GM23338 (cell line): ENCODE measurements at regions not wholly inside any gene's neighbourhood (a gene's known extent, or its start where the extent isn't known, plus 50 kb on each side); places are given as distances from the start of the nearest gene placed in this dataset.

ENCODE experiments used
- ATAC-seq: fragments of 200-7000 bp; cut with Tn5 transposase; 3 replicates; pipeline ENCODE4 v1.9.1; 2020
- DNase-seq: peaks from one replicate; pipeline ENCODE4 v3.0.0-alpha.2; 2015; ENCODE audit warnings: low spot score
- H2AFZ ChIP-seq: fragments of 200-600 bp; sonication (generic); 2 replicates; pipeline ENCODE4 v1.8.0; 2016; ENCODE audit warnings: antibody characterized with exemption, mild to moderate bottlenecking, moderate library complexity
- H3F3A ChIP-seq: fragments of 200-600 bp; sonication (generic); replicated peaks from 2 replicates; pipeline ENCODE4 v1.8.0; 2017; ENCODE audit warnings: antibody characterized with exemption, mixed run types, low read depth
- H3K27ac ChIP-seq: fragments of 200-600 bp; sonication (generic); 2 replicates; pipeline ENCODE4 v1.6.1; 2016; ENCODE audit warnings: low read depth
- H3K27me3 ChIP-seq: fragments of 200-600 bp; sonication (generic); 2 replicates; pipeline ENCODE4 v1.8.0; 2016; ENCODE audit warnings: mild to moderate bottlenecking, mixed run types, moderate library complexity; ENCODE audit not compliant: insufficient read depth
- H3K36me3 ChIP-seq: fragments of 200-600 bp; sonication (generic); 2 replicates; pipeline ENCODE4 v1.8.0; 2016; ENCODE audit warnings: mild to moderate bottlenecking; ENCODE audit not compliant: insufficient read depth
- H3K4me1 ChIP-seq: fragments of 200-600 bp; sonication (generic); 2 replicates; pipeline ENCODE4 v1.8.0; 2016; ENCODE audit warnings: mild to moderate bottlenecking, moderate library complexity; ENCODE audit not compliant: insufficient read depth
- H3K4me2 ChIP-seq: fragments of 200-600 bp; sonication (generic); 2 replicates; pipeline ENCODE4 v1.7.1; 2017; ENCODE audit warnings: mixed run types
- H3K4me3 ChIP-seq: fragments of 200-600 bp; sonication (generic); 2 replicates; pipeline ENCODE4 v1.6.1; 2016; ENCODE audit warnings: mixed run types
- H3K79me2 ChIP-seq: fragments of 200-600 bp; sonication (generic); replicated peaks from 2 replicates; pipeline ENCODE4 v1.8.0; 2017; ENCODE audit warnings: mild to moderate bottlenecking; ENCODE audit not compliant: insufficient read depth
- H3K9me2 ChIP-seq: fragments of 200-600 bp; sonication (generic); 2 replicates; pipeline ENCODE4 v1.8.0; 2017; ENCODE audit not compliant: insufficient read depth
- H4K20me1 ChIP-seq: fragments of 200-600 bp; sonication (generic); replicated peaks from 2 replicates; pipeline ENCODE4 v1.8.0; 2017; ENCODE audit warnings: mild to moderate bottlenecking; ENCODE audit not compliant: insufficient read depth
- H3K27ac Mint-ChIP-seq: 2 replicates; pipeline ENCODE4 v1.8.0; 2020; ENCODE audit warnings: inconsistent platforms, mild to moderate bottlenecking, moderate library complexity, mixed read lengths
- H3K27me3 Mint-ChIP-seq: 3 replicates; pipeline ENCODE4 v1.8.0; 2022; ENCODE audit warnings: low read depth, mild to moderate bottlenecking, moderate library complexity, mixed read lengths, inconsistent platforms; ENCODE audit not compliant: insufficient read depth, poor library complexity
- H3K36me3 Mint-ChIP-seq: 3 replicates; pipeline ENCODE4 v1.8.0; 2021; ENCODE audit warnings: low read depth, mild to moderate bottlenecking, inconsistent platforms, moderate library complexity, mixed read lengths
- H3K4me1 Mint-ChIP-seq: 3 replicates; pipeline ENCODE4 v1.8.0; 2020; ENCODE audit warnings: mild to moderate bottlenecking, inconsistent platforms, mixed read lengths
- H3K4me3 Mint-ChIP-seq: 3 replicates; pipeline ENCODE4 v1.8.0; 2021; ENCODE audit warnings: moderate library complexity, mild to moderate bottlenecking, inconsistent platforms, mixed read lengths
- H3K9me3 Mint-ChIP-seq: 3 replicates; pipeline ENCODE4 v1.8.0; 2020; ENCODE audit warnings: moderate library complexity, mild to moderate bottlenecking, inconsistent platforms, mixed read lengths
- CREB1 ChIP-seq: fragments of 250-450 bp; sonication (Bioruptor Pico); IDR thresholded peaks from 2 replicates; pipeline ENCODE4 v1.5.0; 2020; ENCODE audit warnings: low read depth, mild to moderate bottlenecking, moderate library complexity
- EZH2 ChIP-seq: fragments of 200-600 bp; sonication (generic); IDR thresholded peaks from one replicate; pipeline ENCODE4 v1.8.0; 2017; ENCODE audit warnings: antibody characterized with exemption, mild to moderate bottlenecking, low read depth; ENCODE audit not compliant: unreplicated experiment
- EZH2phosphoT487 ChIP-seq: fragments of 200-600 bp; sonication (generic); IDR thresholded peaks from one replicate; pipeline ENCODE4 v1.8.1; 2018; ENCODE audit warnings: antibody characterized with exemption; ENCODE audit not compliant: unreplicated experiment
- NANOG ChIP-seq: IDR thresholded peaks from 2 replicates; pipeline ENCODE4 v1.6.1; 2016; ENCODE audit warnings: antibody characterized with exemption, borderline replicate concordance
- POLR2AphosphoS5 ChIP-seq: IDR thresholded peaks from 2 replicates; pipeline ENCODE4 v1.6.1; 2016; ENCODE audit warnings: antibody characterized with exemption, low read depth
- STAT1 ChIP-seq: IDR thresholded peaks from one replicate; pipeline ENCODE4 v1.6.1; 2016; ENCODE audit warnings: antibody characterized with exemption; ENCODE audit not compliant: unreplicated experiment
- ZNF114 ChIP-seq: fragments of 250-450 bp; sonication (Bioruptor Pico); IDR thresholded peaks from 2 replicates; pipeline ENCODE4 v1.5.0; 2020; ENCODE audit warnings: mild to moderate bottlenecking, moderate library complexity
- ZNF331 ChIP-seq: fragments of 250-450 bp; sonication (Bioruptor Pico); IDR thresholded peaks from 2 replicates; pipeline ENCODE4 v1.5.0; 2020; ENCODE audit warnings: low read depth, mild to moderate bottlenecking, moderate library complexity
- TF ChIP-seq, protein P1 (sequence below), 2 experiments: fragments of 200-600 bp in 1 of 2; sonication (generic) in 1 of 2; conservative IDR thresholded peaks; 2 replicates each; pipeline versions ENCODE4 v1.5.1 to v1.6.1; 2016 to 2017; ENCODE audit warnings: antibody characterized with exemption in 2 of 2, low read depth in 2 of 2, mild to moderate bottlenecking in 2 of 2, moderate library complexity in 1 of 2

DNA sequence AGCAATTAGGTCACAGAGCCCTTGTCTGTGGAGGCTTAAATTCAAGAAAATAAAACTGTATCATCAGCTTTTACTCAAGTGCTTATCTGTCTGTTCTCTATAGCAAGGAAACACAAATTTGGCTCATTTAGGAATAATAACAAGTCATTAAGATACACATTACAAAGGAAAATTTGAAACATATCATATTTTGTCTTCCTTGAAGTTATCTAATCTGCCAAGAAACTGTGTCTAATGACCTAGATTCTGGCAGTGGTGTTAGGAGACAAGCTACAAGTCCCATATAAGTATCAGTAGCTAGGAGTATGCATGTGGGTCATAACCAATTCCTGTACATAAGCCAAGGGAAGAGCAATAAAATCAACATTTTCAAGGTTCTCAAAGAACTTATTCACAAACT lies 108.2 kb upstream of the SETMAR start:
- Histone ChIP-seq H4K20me1 (no peaks in the 10 kb centered on the region), H3K4me3 (no peak overlapping the region), H2AFZ (no peak overlapping the region), H3K4me1 (no peaks in the 10 kb centered on the region), H3K4me2 (no peak overlapping the region), H3K36me3 (peaks cover 7% of the 10 kb centered on the region; the same call in 1 of the 2 replicates), H3K79me2 (no peaks in the 10 kb centered on the region), H3K27ac (no peak overlapping the region), H3K9me2 (no peaks in the 10 kb centered on the region), H3K27me3 (no peaks in the 10 kb centered on the region), H3F3A (no peaks in the 10 kb centered on the region)
- Mint-ChIP-seq H3K4me1 (peaks cover 5% of the 10 kb centered on the region; the same call in 1 of the 3 replicates), H3K4me3 (no peak overlapping the region), H3K27me3 (no peaks in the 10 kb centered on the region), H3K9me3 (peaks cover 61% of the 10 kb centered on the region), H3K27ac (no peak overlapping the region), H3K36me3 (0 out of 3 replicates have a peak, but pooled peaks cover 7% of the 10 kb centered on the region)
- no peak for TF ChIP-seq EZH2phosphoT487
- no peak for TF ChIP-seq ZNF114
- TF ChIP-seq STAT1: no peak
- TF ChIP-seq, protein P1, sequence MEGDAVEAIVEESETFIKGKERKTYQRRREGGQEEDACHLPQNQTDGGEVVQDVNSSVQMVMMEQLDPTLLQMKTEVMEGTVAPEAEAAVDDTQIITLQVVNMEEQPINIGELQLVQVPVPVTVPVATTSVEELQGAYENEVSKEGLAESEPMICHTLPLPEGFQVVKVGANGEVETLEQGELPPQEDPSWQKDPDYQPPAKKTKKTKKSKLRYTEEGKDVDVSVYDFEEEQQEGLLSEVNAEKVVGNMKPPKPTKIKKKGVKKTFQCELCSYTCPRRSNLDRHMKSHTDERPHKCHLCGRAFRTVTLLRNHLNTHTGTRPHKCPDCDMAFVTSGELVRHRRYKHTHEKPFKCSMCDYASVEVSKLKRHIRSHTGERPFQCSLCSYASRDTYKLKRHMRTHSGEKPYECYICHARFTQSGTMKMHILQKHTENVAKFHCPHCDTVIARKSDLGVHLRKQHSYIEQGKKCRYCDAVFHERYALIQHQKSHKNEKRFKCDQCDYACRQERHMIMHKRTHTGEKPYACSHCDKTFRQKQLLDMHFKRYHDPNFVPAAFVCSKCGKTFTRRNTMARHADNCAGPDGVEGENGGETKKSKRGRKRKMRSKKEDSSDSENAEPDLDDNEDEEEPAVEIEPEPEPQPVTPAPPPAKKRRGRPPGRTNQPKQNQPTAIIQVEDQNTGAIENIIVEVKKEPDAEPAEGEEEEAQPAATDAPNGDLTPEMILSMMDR (conservative IDR thresholded peaks at IDR 0.05; ENCODE audit: low read depth in 2 of 2): no peak
- DNase-seq (no peak), ATAC-seq (no peak)

DNA sequence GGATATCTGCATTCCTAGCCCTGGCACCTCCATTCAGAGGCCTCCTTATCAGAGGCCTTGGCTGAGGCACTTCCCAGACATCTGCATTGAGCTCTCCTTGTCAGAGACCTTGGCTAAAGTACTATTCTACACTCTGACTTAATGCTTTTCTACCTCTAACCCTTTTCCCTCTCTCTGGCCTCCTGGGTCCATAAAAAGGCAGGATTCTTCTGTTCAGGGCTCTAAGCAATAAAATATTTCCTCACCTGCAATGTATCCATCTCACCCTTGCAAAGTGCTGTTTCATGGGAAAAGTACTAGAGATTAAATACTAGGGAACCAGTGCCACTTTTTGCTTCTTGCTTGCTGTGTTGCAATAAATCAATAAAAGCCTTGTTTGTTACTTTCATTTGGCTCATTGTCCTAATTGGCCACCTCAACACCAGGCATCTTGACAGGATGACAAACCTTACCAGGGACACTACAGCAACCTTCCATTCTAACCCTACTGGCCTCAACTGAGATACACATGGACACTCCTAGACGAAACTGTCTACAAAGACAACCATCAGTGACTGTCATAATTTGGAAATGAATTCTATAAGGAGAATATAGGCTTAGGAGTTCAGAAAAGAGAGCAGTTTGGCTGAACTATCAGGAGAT lies 106.5 kb upstream of the SETMAR start:
- Histone ChIP-seq H3K27me3 (no peaks in the 10 kb centered on the region), H3K36me3 (peaks cover 7% of the 10 kb centered on the region; the same call in 1 of the 2 replicates), H2AFZ (no peak overlapping the region), H3K9me2 (no peaks in the 10 kb centered on the region), H4K20me1 (no peaks in the 10 kb centered on the region), H3K79me2 (no peaks in the 10 kb centered on the region), H3K4me2 (no peak overlapping the region), H3K4me1 (peaks cover 1% of the 10 kb centered on the region; the same call in 1 of the 2 replicates), H3K4me3 (no peak overlapping the region), H3K27ac (no peak overlapping the region), H3F3A (no peaks in the 10 kb centered on the region)
- ATAC-seq: no peak
- Mint-ChIP-seq H3K27ac (no peak overlapping the region), H3K4me1 (peaks cover 5% of the 10 kb centered on the region; the same call in 1 of the 3 replicates), H3K4me3 (no peak overlapping the region), H3K36me3 (0 out of 3 replicates have a peak, but pooled peaks cover 3% of the 10 kb centered on the region), H3K9me3 (peaks cover 60% of the 10 kb centered on the region), H3K27me3 (no peaks in the 10 kb centered on the region)
- TF ChIP-seq EZH2 (no peak), ZNF331 (CRISPR knock-in tag) (no peak), CREB1 (no peak), NANOG (no peak), POLR2AphosphoS5 (no peak)
- TF ChIP-seq, protein P1 (conservative IDR thresholded peaks at IDR 0.05; ENCODE audit: low read depth in 2 of 2): no peak
- DNase-seq: no peak
